RWPE2 (cell line): ENCODE measurements at regions not wholly inside any gene's neighbourhood (a gene's known extent, or its start where the extent isn't known, plus 50 kb on each side); places are given as distances from the start of the nearest gene placed in this dataset.

Experiments used
- ATAC-seq: fragments of 200-7000 bp; cut with Tn5 transposase; 3 replicates; pipeline ENCODE4 v1.9.1; 2021; ENCODE audit warnings: low read depth
- DNase-seq: peaks from one replicate; pipeline ENCODE4 v3.0.0-alpha.2; 2020; ENCODE audit warnings: low spot score
- H3K27ac ChIP-seq: fragments of 450-650 bp; 2 replicates; pipeline ENCODE4 v1.5.1; 2017; ENCODE audit warnings: mild to moderate bottlenecking; ENCODE audit not compliant: poor library complexity, severe bottlenecking
- H3K27me3 ChIP-seq: fragments of 250-450 bp; sonication (Bioruptor Pico); 2 replicates; pipeline ENCODE4 v1.5.1; 2021; ENCODE audit warnings: mild to moderate bottlenecking, moderate library complexity; ENCODE audit not compliant: insufficient read depth, poor library complexity, severe bottlenecking
- H3K36me3 ChIP-seq: fragments of 250-450 bp; sonication (Bioruptor Pico); 2 replicates; pipeline ENCODE4 v1.5.1; 2020; ENCODE audit warnings: low read depth, mild to moderate bottlenecking, moderate library complexity
- H3K4me1 ChIP-seq: fragments of 250-450 bp; sonication (Bioruptor Pico); 2 replicates; pipeline ENCODE4 v1.5.1; 2021; ENCODE audit warnings: mild to moderate bottlenecking, moderate library complexity; ENCODE audit not compliant: insufficient read depth, poor library complexity, severe bottlenecking
- H3K4me3 ChIP-seq: fragments of 250-450 bp; sonication (Bioruptor Pico); 2 replicates; pipeline ENCODE4 v1.5.1; 2021; ENCODE audit warnings: mild to moderate bottlenecking, moderate library complexity; ENCODE audit not compliant: severe bottlenecking
- H3K9me3 ChIP-seq: fragments of 250-450 bp; sonication (Bioruptor Pico); 2 replicates; pipeline ENCODE4 v1.5.1; 2021; ENCODE audit warnings: mild to moderate bottlenecking, moderate library complexity; ENCODE audit not compliant: severe bottlenecking
- TF ChIP-seq, protein P1 (sequence below): fragments of 450-650 bp; IDR thresholded peaks from one replicate; pipeline ENCODE4 v1.5.1; 2017; ENCODE audit warnings: mild to moderate bottlenecking, moderate library complexity; ENCODE audit not compliant: poor library complexity, severe bottlenecking

DNA sequence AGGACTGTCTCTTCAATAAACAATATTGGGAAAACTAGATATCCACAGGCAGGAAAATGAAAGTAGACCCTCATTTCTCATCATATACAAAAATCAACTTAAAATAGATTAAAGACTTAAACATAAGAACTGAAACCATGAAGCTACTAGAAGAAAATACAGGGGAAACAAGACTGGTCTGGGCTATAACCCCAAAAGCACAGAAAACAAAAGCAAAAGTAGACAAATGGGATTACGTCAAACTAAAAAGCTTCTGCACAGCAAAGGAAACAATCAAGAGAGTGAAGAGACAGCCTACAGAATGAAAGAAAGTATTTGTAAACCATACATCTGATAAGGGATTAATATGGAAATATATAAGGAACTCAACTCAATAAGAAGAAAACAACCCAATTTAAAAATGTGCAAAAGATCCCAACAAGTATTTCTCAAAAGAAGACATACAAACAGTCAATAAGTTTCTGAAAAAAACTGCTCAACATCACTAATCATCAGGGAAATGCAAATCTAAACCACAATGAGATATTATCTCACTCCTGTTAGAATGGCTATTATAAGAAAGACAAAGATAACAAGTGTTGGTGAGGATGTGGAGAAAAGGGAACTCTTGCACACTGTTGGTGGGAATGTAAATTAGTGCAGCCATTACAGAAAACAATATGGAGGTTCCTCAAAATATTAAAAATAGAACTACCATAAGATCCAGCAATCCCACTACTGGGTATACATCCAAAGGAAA, 325.3 kb upstream of the RASGEF1B start:
- Histone ChIP-seq H3K9me3 (no peaks in the 10 kb centered on the region), H3K4me3 (no peak overlapping the region), H3K27ac (no peak overlapping the region), H3K36me3 (no peaks in the 10 kb centered on the region), H3K27me3 (no peaks in the 10 kb centered on the region), H3K4me1 (no peaks in the 10 kb centered on the region)
- ATAC-seq (no peak), DNase-seq (no peak)
- TF ChIP-seq, protein P1, sequence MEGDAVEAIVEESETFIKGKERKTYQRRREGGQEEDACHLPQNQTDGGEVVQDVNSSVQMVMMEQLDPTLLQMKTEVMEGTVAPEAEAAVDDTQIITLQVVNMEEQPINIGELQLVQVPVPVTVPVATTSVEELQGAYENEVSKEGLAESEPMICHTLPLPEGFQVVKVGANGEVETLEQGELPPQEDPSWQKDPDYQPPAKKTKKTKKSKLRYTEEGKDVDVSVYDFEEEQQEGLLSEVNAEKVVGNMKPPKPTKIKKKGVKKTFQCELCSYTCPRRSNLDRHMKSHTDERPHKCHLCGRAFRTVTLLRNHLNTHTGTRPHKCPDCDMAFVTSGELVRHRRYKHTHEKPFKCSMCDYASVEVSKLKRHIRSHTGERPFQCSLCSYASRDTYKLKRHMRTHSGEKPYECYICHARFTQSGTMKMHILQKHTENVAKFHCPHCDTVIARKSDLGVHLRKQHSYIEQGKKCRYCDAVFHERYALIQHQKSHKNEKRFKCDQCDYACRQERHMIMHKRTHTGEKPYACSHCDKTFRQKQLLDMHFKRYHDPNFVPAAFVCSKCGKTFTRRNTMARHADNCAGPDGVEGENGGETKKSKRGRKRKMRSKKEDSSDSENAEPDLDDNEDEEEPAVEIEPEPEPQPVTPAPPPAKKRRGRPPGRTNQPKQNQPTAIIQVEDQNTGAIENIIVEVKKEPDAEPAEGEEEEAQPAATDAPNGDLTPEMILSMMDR: no peak

DNA sequence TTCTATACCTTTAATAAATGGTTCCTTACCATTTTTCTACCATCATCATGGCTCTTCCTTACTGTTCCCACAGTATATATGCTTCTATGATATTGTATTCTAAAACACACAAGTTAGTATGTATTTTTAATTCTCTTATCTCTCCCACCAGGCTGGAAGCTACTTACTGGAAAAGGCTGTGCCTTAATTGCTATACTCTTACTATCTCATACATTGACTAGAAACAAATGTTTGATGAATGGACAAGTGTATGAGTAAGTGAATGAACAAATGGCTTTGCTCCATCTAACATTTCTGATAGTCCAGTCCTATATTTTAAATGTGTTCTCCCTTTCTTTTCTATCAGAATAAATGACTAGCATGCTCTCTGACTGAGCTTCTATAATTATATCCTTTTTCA, 320.8 kb upstream of the RASGEF1B start:
- DNase-seq (no peak), ATAC-seq (no peak)
- Histone ChIP-seq H3K36me3 (no peaks in the 10 kb centered on the region), H3K9me3 (no peaks in the 10 kb centered on the region), H3K4me1 (no peaks in the 10 kb centered on the region), H3K4me3 (no peak overlapping the region), H3K27me3 (no peaks in the 10 kb centered on the region), H3K27ac (no peak overlapping the region)
- TF ChIP-seq, protein P1: no peak

DNA sequence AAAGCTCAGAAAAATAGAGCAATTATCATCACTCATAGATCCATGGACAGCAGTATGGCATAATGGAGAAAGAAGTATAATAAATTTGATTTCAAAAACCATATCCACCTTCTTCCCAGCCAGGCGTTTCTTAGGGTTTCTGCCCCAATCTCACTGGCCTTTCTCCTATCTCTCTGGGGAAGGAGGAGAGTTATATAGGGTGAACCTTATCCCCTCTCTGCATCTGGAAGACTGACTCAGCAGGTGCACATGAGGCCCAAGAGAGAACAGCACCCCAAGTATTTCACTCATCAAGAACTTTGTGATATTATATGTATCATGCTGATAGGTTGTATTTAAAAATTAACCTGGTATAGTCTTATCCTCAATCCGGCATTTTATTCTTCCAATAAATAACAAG, 318.8 kb upstream of the RASGEF1B start:
- Histone ChIP-seq H3K9me3 (no peaks in the 10 kb centered on the region), H3K27me3 (no peaks in the 10 kb centered on the region), H3K27ac (no peak overlapping the region), H3K4me1 (no peaks in the 10 kb centered on the region), H3K36me3 (no peaks in the 10 kb centered on the region), H3K4me3 (no peak overlapping the region)
- DNase-seq (no peak), ATAC-seq (no peak)
- TF ChIP-seq, protein P1: no peak

DNA sequence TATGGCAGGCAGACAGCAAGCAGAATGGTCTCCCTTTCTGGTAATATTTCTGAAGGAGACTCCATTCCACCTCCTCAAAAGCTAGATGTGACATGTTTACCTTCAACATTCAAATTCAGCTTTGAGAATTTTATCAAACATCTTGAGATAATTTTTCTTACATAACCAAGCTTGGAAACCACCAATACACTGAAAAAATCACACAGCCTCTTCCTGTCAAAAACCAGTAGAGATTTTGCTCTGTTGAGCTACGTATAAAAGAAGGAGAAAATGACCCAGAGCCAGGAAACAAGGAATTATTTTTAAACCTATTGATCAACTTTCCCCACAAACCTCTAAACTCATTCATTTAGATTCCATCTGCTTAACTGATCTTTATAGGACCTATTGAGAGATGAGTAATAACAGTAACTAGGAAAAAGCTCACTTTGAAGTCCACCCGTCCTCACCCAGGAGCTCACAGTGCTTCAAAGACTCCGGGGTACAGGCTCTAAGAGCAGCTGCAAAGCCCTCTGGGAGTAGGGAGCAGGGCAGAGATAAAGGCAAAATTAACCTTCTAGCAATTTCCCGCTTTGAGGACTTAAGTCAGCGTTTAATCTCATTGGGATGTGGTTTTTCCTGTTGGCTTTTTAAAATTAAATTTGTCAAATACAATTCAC, 318.2 kb upstream of the RASGEF1B start:
- ATAC-seq (no peak), DNase-seq (no peak)
- Histone ChIP-seq H3K27me3 (no peaks in the 10 kb centered on the region), H3K27ac (no peak overlapping the region), H3K36me3 (no peaks in the 10 kb centered on the region), H3K4me3 (no peak overlapping the region), H3K4me1 (no peaks in the 10 kb centered on the region), H3K9me3 (no peaks in the 10 kb centered on the region)
- TF ChIP-seq, protein P1: no peak

DNA sequence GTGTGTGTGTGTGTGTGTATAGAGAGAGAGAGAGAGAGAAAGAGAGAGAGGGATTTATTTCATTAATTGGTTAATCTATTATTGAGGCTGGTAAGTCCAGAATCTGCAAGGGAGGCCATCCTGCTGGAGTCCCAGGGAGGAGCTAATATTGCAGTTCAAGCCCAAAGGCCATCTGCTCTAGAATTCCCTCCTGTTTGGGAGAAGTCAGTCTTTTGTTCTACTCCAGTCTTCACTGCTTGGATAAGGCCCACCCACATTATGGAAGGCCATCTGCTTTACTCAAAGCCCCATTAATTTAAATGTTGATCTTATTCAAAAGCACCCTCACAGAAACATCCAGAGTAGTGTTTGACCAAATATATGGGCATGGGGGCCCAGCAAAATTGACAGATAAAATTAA, 317.5 kb upstream of the RASGEF1B start:
- TF ChIP-seq, protein P1: no peak
- no peak for ATAC-seq
- no peak overlapping the region for H3K27ac ChIP-seq

More for the DNA sequence above, 317.5 kb upstream of the RASGEF1B start:
- no peak for DNase-seq
- Histone ChIP-seq H3K4me3 (no peak overlapping the region), H3K9me3 (no peaks in the 10 kb centered on the region), H3K36me3 (no peaks in the 10 kb centered on the region), H3K4me1 (no peaks in the 10 kb centered on the region), H3K27me3 (no peaks in the 10 kb centered on the region)
